H1 (cell line): ENCODE measurements at regions not wholly inside any gene's neighbourhood (a gene's known extent, or its start where the extent isn't known, plus 50 kb on each side); places are given as distances from the start of the nearest gene placed in this dataset.

Experiments
- MAX ChIP-seq: IDR thresholded peaks from 2 replicates; pipeline ENCODE4 v1.6.1; 2012; ENCODE audit warnings: inconsistent platforms
- USF2 ChIP-seq: IDR thresholded peaks from 2 replicates; pipeline ENCODE4 v1.6.1; 2011; ENCODE audit warnings: low read length, improper control_type of control experiment

- TF ChIP-seq MAX (no peak), USF2 (no peak)
Observed at GRCh38 chrX:110966839-110967238, 129.2 kb upstream of the PAK3 start (continued).
